ENCODE measurements at regions not wholly inside any gene's neighbourhood (a gene's known extent, or its start where the extent isn't known, plus 50 kb on each side); places are given as distances from the start of the nearest gene placed in this dataset.

- no peak for TF ChIP-seq CTCF (IDR thresholded peaks at IDR 0.05; ENCODE audit: borderline replicate concordance, insufficient read depth, low read depth, low read length)
- H3K4me3 ChIP-seq (ENCODE audit: low read depth, low read length), result no peak overlapping the region
These were observed 169.3 kb upstream of the IFNG-AS1 start for GRCh38 chr12:67819902-67820301.

- no peak for TF ChIP-seq CTCF (IDR thresholded peaks at IDR 0.05; ENCODE audit: borderline replicate concordance, insufficient read depth, low read depth, low read length)
- H3K4me3 ChIP-seq (ENCODE audit: low read depth, low read length), result no peak overlapping the region
These were observed 168.6 kb upstream of the IFNG-AS1 start for GRCh38 chr12:67820694-67821093.

DNA sequence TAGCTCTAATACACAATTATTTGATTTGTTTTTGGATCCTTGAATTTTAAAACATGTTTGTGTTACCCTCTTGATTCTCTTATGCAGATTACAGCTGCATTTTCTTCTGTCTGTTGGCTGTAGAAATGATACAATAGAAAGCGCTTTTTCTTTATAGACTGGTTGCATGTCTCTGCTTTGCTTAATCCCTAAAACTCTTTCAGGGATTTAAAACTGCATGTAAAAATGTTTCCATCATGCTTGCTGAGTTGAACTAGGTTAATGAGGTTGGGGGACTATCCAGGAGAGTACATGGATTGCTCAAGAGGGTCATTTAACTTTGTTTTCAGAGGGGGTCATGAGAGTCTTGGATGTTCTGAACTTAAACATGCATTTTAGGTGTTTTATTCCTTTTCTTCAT is 166.4 kb upstream of the IFNG-AS1 start:
- H3K4me3 ChIP-seq (ENCODE audit: low read depth, low read length), result no peak overlapping the region
- TF ChIP-seq CTCF (IDR thresholded peaks at IDR 0.05; ENCODE audit: borderline replicate concordance, insufficient read depth, low read depth, low read length), result no peak

- TF ChIP-seq CTCF (IDR thresholded peaks at IDR 0.05; ENCODE audit: borderline replicate concordance, insufficient read depth, low read depth, low read length), result no peak
- no peak overlapping the region for H3K4me3 ChIP-seq (ENCODE audit: low read depth, low read length)
These were observed 163.1 kb upstream of the IFNG-AS1 start for GRCh38 chr12:67826148-67826547.

GRCh38 chr12:67826946-67827720 is 162.1 kb upstream of the IFNG-AS1 start:
- H3K4me3 ChIP-seq (ENCODE audit: low read depth, low read length), result no peak overlapping the region
- no peak for TF ChIP-seq CTCF (IDR thresholded peaks at IDR 0.05; ENCODE audit: borderline replicate concordance, insufficient read depth, low read depth, low read length)

- no peak for TF ChIP-seq CTCF (IDR thresholded peaks at IDR 0.05; ENCODE audit: borderline replicate concordance, insufficient read depth, low read depth, low read length)
- H3K4me3 ChIP-seq (ENCODE audit: low read depth, low read length), result no peak overlapping the region
These were observed 161.3 kb upstream of the IFNG-AS1 start for GRCh38 chr12:67827820-67828383.

GRCh38 chr12:67829896-67830295 is 159.4 kb upstream of the IFNG-AS1 start:
- H3K4me3 ChIP-seq (ENCODE audit: low read depth, low read length), result no peak overlapping the region
- no peak for TF ChIP-seq CTCF (IDR thresholded peaks at IDR 0.05; ENCODE audit: borderline replicate concordance, insufficient read depth, low read depth, low read length)

Measured in GM12875 (cell line).